Kidney epithelial cell (primary cell): ENCODE measurements at regions not wholly inside any gene's neighbourhood (a gene's known extent, or its start where the extent isn't known, plus 50 kb on each side); places are given as distances from the start of the nearest gene placed in this dataset.

ENCODE experiments used
- DNase-seq: peaks from one replicate; pipeline ENCODE4 v3.0.0-alpha.2; 2010; ENCODE audit warnings: low read depth
- H3K27me3 ChIP-seq: 2 replicates; pipeline ENCODE4 v1.6.0; 2011; ENCODE audit warnings: low read length; ENCODE audit not compliant: control insufficient read depth, insufficient read depth
- H3K36me3 ChIP-seq: 2 replicates; pipeline ENCODE4 v1.5.1; 2011; ENCODE audit warnings: low read length; ENCODE audit not compliant: control insufficient read depth, insufficient read depth
- H3K4me3 ChIP-seq: 2 replicates; pipeline ENCODE4 v1.5.1; 2011; ENCODE audit warnings: low read depth, mild to moderate bottlenecking, control low read depth, low read length
- CTCF ChIP-seq: IDR thresholded peaks from 2 replicates; pipeline ENCODE4 v1.5.1; 2011; ENCODE audit warnings: mild to moderate bottlenecking, moderate library complexity, low read length, control low read depth, inconsistent platforms; ENCODE audit not compliant: insufficient read depth, poor library complexity, severe bottlenecking

- TF ChIP-seq CTCF: no peak
- Histone ChIP-seq H3K36me3 (no peaks in the 10 kb centered on the region), H3K4me3 (no peak overlapping the region), H3K27me3 (no peaks in the 10 kb centered on the region)
- no peak for DNase-seq
Measured at GRCh38 chr4:17163156-17163771, 264.8 kb upstream of the LDB2 start.

- Histone ChIP-seq H3K4me3 (no peak overlapping the region), H3K36me3 (no peaks in the 10 kb centered on the region)
- TF ChIP-seq CTCF: no peak
Measured at GRCh38 chr4:17157304-17157703, 258.9 kb upstream of the LDB2 start.

DNA sequence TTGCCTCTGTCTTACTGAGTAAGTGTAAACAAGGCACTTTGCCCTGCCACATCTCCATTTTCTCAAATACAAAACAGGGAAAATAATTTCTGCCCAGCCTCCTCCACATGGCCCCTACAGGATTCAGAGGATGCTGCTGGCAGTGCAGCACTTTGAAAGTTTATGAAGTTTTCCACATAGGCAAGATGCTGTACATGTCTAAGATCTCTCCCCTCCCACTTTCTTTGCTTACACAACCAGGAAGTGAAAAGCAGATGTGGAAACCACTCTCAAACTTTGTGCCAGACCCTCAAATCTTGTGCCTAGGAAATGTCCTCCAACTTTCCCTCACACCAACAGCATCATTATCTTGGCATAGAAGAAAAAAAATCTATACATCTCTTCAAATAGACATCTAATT, 257.0 kb upstream of the LDB2 start:
- H3K27me3 ChIP-seq: no peaks in the 10 kb centered on the region
- H3K36me3 ChIP-seq: no peaks in the 10 kb centered on the region
- no peak for TF ChIP-seq CTCF
- H3K4me3 ChIP-seq: no peak overlapping the region
- DNase-seq: no peak

More at GRCh38 chr4:17157304-17157703, 258.9 kb upstream of the LDB2 start:
- no peaks in the 10 kb centered on the region for H3K27me3 ChIP-seq
- DNase-seq: no peak

DNA sequence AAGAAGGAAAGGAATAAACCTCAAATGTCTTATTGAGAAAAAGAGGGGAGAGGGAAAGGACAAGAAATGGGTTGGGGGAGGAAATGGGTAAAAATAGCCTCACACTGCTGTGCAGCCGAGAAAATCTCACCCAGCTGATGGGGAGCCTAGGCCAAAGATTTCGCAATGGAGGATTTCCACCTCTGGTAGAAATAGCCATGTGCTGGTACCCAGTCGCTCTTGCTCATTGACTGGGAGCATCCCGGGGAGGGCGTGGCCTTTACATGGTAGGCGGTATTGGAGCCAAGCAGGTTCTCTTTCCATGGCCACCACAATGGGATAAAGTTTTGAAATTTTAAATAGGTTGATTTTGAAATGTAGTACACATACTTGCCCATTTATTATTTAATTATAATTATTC, 255.1 kb upstream of the LDB2 start:
- TF ChIP-seq CTCF: no peak
- no peaks in the 10 kb centered on the region for H3K36me3 ChIP-seq
- no peaks in the 10 kb centered on the region for H3K27me3 ChIP-seq
- no peak overlapping the region for H3K4me3 ChIP-seq
- no peak for DNase-seq

DNA sequence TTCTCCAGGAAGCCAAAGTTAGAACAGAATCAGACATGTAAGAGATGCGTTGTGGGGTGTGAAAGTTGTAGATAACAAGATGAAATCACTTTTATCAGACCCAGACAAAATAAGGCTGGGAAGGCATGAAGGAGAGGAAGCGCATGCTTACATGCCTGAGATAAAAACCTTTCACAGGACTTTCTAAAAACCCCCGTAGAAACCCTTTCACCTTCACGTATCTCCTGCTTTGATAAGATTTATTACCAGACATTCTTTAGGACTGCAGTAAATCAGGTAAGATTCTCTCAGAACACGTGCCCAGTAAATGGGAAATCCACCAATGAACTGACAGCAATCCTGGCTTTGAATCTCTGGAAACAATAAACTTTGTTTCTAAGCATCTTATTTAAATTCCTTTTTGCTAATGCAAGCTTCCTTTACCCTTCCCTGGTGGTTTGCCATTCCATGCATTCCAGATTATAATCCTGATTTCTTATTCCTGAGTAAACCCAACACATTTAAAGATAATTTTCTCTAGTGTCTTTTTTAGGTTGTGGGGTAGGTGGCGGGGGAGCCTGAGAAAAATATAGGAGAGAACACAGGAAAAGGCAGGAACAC, 254.6 kb upstream of the LDB2 start:
- DNase-seq: no peak
- Histone ChIP-seq H3K36me3 (no peaks in the 10 kb centered on the region), H3K4me3 (no peak overlapping the region), H3K27me3 (no peaks in the 10 kb centered on the region)
- no peak for TF ChIP-seq CTCF

- Histone ChIP-seq H3K4me3 (no peak overlapping the region), H3K36me3 (no peaks in the 10 kb centered on the region), H3K27me3 (no peaks in the 10 kb centered on the region)
- TF ChIP-seq CTCF: no peak
- peak; percentile 28 for DNase-seq
Measured at GRCh38 chr4:17142232-17142711, 243.8 kb upstream of the LDB2 start.
